SK-N-SH treated with all-trans-retinoic acid at 6 μM for 48 hours (cell line): ENCODE measurements at regions not wholly inside any gene's neighbourhood (a gene's known extent, or its start where the extent isn't known, plus 50 kb on each side); places are given as distances from the start of the nearest gene placed in this dataset.
"Not testable (repeated sequence)": the region's sequence is repeated elsewhere in the genome, so short reads cannot be mapped to it uniquely, and the experiment has no call there.

Experiments
- ATAC-seq: fragments of 200-7000 bp; cut with Tn5 transposase; 3 replicates; pipeline ENCODE4 v1.9.1; 2020; ENCODE audit warnings: mild to moderate bottlenecking, moderate library complexity
- ARNTL ChIP-seq: fragments of 450-650 bp; formaldehyde crosslinking; IDR thresholded peaks from 2 replicates; pipeline ENCODE4 v1.5.0; 2020; ENCODE audit warnings: low read depth, mild to moderate bottlenecking, moderate library complexity, borderline replicate concordance
- CSDC2 ChIP-seq: fragments of 250-450 bp; sonication (Bioruptor Pico); IDR thresholded peaks from 2 replicates; pipeline ENCODE4 v1.5.0; 2020; ENCODE audit warnings: mild to moderate bottlenecking, moderate library complexity
- ESRRG ChIP-seq: fragments of 250-450 bp; sonication (Bioruptor Pico); IDR thresholded peaks from 2 replicates; pipeline ENCODE4 v1.6.1; 2021; ENCODE audit warnings: mild to moderate bottlenecking
- GLIS3 ChIP-seq: fragments of 250-450 bp; sonication (Bioruptor Pico); IDR thresholded peaks from 2 replicates; pipeline ENCODE4 v1.5.0; 2020; ENCODE audit warnings: mild to moderate bottlenecking, moderate library complexity
- OSR1 ChIP-seq: fragments of 250-450 bp; sonication (Bioruptor Pico); IDR thresholded peaks from 2 replicates; pipeline ENCODE4 v1.8.0; 2022; ENCODE audit warnings: moderate library complexity, mild to moderate bottlenecking, inconsistent platforms
- POU6F1 ChIP-seq: fragments of 250-450 bp; sonication (Bioruptor Pico); IDR thresholded peaks from 2 replicates; pipeline ENCODE4 v1.8.0; 2021; ENCODE audit warnings: low read depth, mild to moderate bottlenecking, moderate library complexity, borderline replicate concordance
- PPARA ChIP-seq: fragments of 250-450 bp; sonication (Bioruptor Pico); IDR thresholded peaks from 2 replicates; pipeline ENCODE4 v1.5.0; 2020; ENCODE audit warnings: mild to moderate bottlenecking, borderline replicate concordance
- RARB ChIP-seq: fragments of 250-450 bp; sonication (Bioruptor Pico); IDR thresholded peaks from 2 replicates; pipeline ENCODE4 v1.8.0; 2021; ENCODE audit warnings: mild to moderate bottlenecking, moderate library complexity
- SNAI2 ChIP-seq: fragments of 250-450 bp; sonication (Bioruptor Pico); IDR thresholded peaks from 2 replicates; pipeline ENCODE4 v1.5.0; 2020; ENCODE audit warnings: mild to moderate bottlenecking, moderate library complexity
- TCF4 ChIP-seq: fragments of 250-450 bp; sonication (Bioruptor Pico); IDR thresholded peaks from 2 replicates; pipeline ENCODE4 v1.8.0; 2021; ENCODE audit warnings: mild to moderate bottlenecking, moderate library complexity, borderline replicate concordance
- TOX ChIP-seq: fragments of 250-450 bp; sonication (Bioruptor Pico); IDR thresholded peaks from 2 replicates; pipeline ENCODE4 v1.8.0; 2021; ENCODE audit warnings: mild to moderate bottlenecking, moderate library complexity, borderline replicate concordance
- ZC3H10 ChIP-seq: fragments of 250-450 bp; sonication (Bioruptor Pico); IDR thresholded peaks from 2 replicates; pipeline ENCODE4 v1.5.1; 2021; ENCODE audit warnings: mild to moderate bottlenecking, moderate library complexity
- ZFP3 ChIP-seq: fragments of 250-450 bp; sonication (Bioruptor Pico); IDR thresholded peaks from 2 replicates; pipeline ENCODE4 v1.5.0; 2020; ENCODE audit warnings: mild to moderate bottlenecking, moderate library complexity
- ZFP30 ChIP-seq: fragments of 450-650 bp; formaldehyde crosslinking; IDR thresholded peaks from 2 replicates; pipeline ENCODE4 v1.5.0; 2022; ENCODE audit warnings: mild to moderate bottlenecking, moderate library complexity
- ZNF565 ChIP-seq: fragments of 450-650 bp; formaldehyde crosslinking; conservative IDR thresholded peaks from 2 replicates; pipeline ENCODE4 v1.5.0; 2020; ENCODE audit warnings: low read depth, mild to moderate bottlenecking, moderate library complexity
- ZNF70 ChIP-seq: fragments of 450-650 bp; formaldehyde crosslinking; IDR thresholded peaks from 2 replicates; pipeline ENCODE4 v1.5.0; 2020; ENCODE audit warnings: mild to moderate bottlenecking, moderate library complexity
- ZNF8 ChIP-seq: fragments of 450-650 bp; formaldehyde crosslinking; IDR thresholded peaks from 2 replicates; pipeline ENCODE4 v1.5.0; 2020; ENCODE audit warnings: mild to moderate bottlenecking, moderate library complexity
- TF ChIP-seq, protein P1 (sequence below): fragments of 250-450 bp; sonication (Bioruptor Pico); IDR thresholded peaks from 2 replicates; pipeline ENCODE4 v1.5.1; 2020; ENCODE audit warnings: low read depth, mild to moderate bottlenecking, moderate library complexity
- TF ChIP-seq, protein P2 (sequence below): fragments of 250-450 bp; sonication (Bioruptor Pico); IDR thresholded peaks from 2 replicates; pipeline ENCODE4 v1.5.1; 2021; ENCODE audit warnings: mild to moderate bottlenecking, moderate library complexity

DNA sequence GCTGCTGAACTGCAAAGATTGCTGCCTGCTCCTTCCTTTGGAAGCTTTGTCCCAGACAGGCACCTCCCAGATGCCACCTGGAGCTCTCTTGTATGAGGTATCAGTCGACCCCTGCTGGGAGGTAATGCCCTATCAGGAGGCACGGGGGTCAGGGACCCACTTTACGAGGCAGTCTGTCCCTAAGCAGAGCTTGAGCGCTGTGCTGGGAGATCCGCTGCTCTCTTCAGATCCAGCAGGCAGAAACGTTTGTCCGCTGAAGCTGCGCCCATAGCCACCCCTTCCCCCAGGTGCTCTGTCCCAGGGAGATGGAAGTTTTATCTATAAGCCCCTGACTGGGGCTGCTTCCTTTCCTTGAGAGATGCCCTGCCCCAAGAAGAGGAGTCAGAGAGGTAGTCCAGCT, 197.5 kb downstream of the NAF1 start:
- no peak for ATAC-seq
- no peak for TF ChIP-seq ZFP30 (CRISPR knock-in tag)
- TF ChIP-seq TCF4 (CRISPR knock-in tag) = no peak
- TF ChIP-seq ARNTL (CRISPR knock-in tag) = no peak
- no peak for TF ChIP-seq CSDC2 (CRISPR knock-in tag)
- no peak for TF ChIP-seq OSR1 (CRISPR knock-in tag)
- TF ChIP-seq ZNF70 (CRISPR knock-in tag) = no peak
- no peak for TF ChIP-seq GLIS3 (CRISPR knock-in tag)
- TF ChIP-seq ZNF565 (CRISPR knock-in tag) = no peak
- no peak for TF ChIP-seq POU6F1 (CRISPR knock-in tag)
- no peak for TF ChIP-seq PPARA
- TF ChIP-seq ZC3H10 = no peak
- TF ChIP-seq SNAI2 (CRISPR knock-in tag) = no peak
- TF ChIP-seq, protein P1, sequence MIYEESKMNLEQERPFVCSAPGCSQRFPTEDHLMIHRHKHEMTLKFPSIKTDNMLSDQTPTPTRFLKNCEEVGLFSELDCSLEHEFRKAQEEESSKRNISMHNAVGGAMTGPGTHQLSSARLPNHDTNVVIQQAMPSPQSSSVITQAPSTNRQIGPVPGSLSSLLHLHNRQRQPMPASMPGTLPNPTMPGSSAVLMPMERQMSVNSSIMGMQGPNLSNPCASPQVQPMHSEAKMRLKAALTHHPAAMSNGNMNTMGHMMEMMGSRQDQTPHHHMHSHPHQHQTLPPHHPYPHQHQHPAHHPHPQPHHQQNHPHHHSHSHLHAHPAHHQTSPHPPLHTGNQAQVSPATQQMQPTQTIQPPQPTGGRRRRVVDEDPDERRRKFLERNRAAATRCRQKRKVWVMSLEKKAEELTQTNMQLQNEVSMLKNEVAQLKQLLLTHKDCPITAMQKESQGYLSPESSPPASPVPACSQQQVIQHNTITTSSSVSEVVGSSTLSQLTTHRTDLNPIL (CRISPR knock-in tag) = no peak
- TF ChIP-seq, protein P2, sequence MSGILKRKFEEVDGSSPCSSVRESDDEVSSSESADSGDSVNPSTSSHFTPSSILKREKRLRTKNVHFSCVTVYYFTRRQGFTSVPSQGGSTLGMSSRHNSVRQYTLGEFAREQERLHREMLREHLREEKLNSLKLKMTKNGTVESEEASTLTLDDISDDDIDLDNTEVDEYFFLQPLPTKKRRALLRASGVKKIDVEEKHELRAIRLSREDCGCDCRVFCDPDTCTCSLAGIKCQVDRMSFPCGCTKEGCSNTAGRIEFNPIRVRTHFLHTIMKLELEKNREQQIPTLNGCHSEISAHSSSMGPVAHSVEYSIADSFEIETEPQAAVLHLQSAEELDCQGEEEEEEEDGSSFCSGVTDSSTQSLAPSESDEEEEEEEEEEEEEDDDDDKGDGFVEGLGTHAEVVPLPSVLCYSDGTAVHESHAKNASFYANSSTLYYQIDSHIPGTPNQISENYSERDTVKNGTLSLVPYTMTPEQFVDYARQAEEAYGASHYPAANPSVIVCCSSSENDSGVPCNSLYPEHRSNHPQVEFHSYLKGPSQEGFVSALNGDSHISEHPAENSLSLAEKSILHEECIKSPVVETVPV (CRISPR knock-in tag) = no peak
- TF ChIP-seq TOX = no peak
- TF ChIP-seq RARB (CRISPR knock-in tag) = no peak

GRCh38 chr4:162965978-162966377, 200.7 kb downstream of the NAF1 start:
- not testable (repeated sequence) for ATAC-seq

- ATAC-seq = peak; percentile 59; the same call in 2 of the 3 replicates
- no peak for TF ChIP-seq OSR1 (CRISPR knock-in tag)
- no peak for TF ChIP-seq ARNTL (CRISPR knock-in tag)
- TF ChIP-seq TCF4 (CRISPR knock-in tag) = no peak
- no peak for TF ChIP-seq ZFP3 (CRISPR knock-in tag)
- TF ChIP-seq CSDC2 (CRISPR knock-in tag) = no peak
- no peak for TF ChIP-seq TOX
- no peak for TF ChIP-seq ZC3H10
- TF ChIP-seq ZNF8 (CRISPR knock-in tag) = no peak
- TF ChIP-seq, protein P1 (CRISPR knock-in tag) = no peak
- TF ChIP-seq ESRRG (CRISPR knock-in tag) = no peak
- TF ChIP-seq ZNF565 (CRISPR knock-in tag) = no peak
- TF ChIP-seq, protein P2 (CRISPR knock-in tag) = no peak
- TF ChIP-seq SNAI2 (CRISPR knock-in tag) = no peak
Observed at GRCh38 chr4:162959046-162959445, 207.6 kb downstream of the NAF1 start.

GRCh38 chr4:162957521-162958143, 209.1 kb downstream of the NAF1 start:
- TF ChIP-seq PPARA (no peak), ZC3H10 (no peak), GLIS3 (CRISPR knock-in tag) (no peak), TOX (no peak), CSDC2 (CRISPR knock-in tag) (no peak), SNAI2 (CRISPR knock-in tag) (no peak), ZNF70 (CRISPR knock-in tag) (no peak)
- TF ChIP-seq, protein P1 (CRISPR knock-in tag) = no peak
- no peak for ATAC-seq
